ENCODE measurements at regions not wholly inside any gene's neighbourhood (a gene's known extent, or its start where the extent isn't known, plus 50 kb on each side); places are given as distances from the start of the nearest gene placed in this dataset.

DNA sequence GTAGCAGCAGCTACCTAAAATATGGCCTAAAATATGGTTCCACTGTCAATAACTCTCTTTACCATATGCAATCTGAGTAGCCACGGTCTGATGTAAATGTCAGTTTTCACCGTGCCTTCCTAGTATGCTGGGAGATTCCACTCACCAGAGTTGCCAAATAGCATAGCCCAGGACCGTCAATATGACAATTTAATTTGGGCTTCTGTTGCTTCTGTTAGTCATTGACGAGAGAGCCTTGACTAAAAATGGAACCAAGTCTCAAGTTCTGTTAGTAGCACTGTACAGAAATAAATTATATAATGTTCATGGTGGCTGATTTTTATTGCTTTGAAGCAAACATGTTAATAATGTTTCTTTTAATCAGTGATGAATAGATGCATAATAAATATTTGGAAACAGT is 348.4 kb downstream of the BCAT1 start:
- no peak for DNase-seq

DNA sequence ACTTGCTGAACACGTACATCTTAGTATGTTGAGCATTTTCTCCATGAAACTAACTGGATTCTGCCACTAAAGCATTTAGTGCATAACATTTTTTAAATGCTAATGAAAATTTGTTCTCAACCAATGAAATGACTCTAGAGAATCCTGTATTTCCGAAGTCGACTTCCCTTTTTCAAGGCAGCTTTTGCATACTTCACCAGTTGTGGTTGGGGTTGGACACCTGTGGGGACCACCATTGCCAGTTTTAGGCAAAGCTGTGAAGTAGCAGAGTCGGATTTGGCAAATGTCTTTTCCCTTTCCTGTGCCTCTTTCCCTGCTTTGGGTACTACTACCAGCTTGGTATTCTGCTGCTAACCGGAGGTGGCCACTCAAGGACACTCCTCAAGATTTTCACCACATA is 349.2 kb downstream of the BCAT1 start:
- DNase-seq, result no peak

DNA sequence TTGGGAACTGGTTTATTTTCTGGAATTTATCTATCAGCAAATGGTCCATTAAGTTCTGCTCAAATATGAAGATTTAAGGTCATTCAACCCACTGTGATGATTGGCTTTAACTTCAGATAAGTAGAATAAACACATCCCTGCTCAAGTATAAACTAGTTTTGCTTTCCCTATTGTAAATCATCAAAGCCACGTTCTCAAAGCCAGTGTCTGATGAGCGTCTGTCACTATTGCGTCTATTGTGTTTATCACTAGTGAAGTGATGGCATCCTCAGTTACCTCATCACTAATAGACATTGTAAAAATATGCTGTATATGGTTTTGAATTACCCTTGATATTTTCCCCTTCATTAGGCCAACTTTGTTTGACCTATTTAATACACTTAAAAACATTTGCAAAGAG is 351.3 kb downstream of the BCAT1 start:
- DNase-seq, result no peak

DNA sequence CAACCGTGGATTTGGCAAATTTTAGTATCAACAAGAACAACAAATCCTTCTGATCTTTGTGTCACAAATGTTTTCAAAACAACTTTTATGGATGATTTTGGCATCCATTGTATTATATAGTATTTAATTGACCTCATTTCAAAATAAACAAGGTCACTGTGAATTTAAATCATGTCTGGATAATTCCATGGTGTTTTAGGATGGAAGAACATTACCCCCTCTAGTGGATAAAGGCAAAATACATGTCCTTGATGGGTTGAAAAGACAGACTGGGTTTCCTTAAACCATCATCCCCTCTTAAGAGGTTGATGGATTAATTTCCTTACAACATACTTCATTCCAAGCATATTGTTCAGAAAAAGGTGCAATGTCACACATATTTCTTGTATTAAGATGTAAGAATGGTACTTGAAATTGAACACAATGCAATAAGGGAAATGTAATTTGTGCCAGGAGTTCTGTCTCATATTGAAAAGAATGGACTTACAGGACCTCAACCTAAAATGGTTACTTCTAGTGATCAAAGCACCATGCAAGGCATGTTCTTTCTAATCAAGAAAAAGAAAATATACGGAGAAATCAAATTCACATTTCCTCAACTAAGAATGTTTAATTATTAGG is 352.0 kb downstream of the BCAT1 start:
- no peak for DNase-seq

DNA sequence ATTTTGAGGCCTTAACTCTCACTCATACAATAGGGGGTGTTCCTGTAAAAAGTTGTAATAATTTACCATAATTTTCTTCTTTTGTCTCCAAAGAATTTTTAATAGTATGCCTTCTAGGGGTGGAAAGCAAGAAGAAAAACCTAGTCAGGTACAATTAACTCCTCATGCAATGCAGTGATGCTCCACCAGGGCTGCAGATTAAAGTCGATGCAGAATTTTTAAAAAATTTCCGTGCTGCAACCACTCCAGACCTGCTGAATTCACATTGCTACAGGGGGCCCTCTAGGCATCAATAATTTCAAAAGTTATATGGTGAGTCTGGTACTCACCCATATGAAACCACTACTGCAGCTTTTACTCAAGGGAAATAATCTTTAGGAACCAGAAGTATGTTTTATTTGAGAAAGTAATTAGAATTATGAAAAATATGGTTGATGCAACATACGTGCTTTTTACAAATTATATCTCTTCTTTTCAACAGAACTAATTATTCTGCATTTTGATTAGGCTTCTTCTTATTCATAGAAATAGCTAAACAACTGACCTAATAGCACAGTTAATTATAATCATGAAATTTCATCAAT is 353.2 kb downstream of the BCAT1 start:
- DNase-seq, result no peak

DNA sequence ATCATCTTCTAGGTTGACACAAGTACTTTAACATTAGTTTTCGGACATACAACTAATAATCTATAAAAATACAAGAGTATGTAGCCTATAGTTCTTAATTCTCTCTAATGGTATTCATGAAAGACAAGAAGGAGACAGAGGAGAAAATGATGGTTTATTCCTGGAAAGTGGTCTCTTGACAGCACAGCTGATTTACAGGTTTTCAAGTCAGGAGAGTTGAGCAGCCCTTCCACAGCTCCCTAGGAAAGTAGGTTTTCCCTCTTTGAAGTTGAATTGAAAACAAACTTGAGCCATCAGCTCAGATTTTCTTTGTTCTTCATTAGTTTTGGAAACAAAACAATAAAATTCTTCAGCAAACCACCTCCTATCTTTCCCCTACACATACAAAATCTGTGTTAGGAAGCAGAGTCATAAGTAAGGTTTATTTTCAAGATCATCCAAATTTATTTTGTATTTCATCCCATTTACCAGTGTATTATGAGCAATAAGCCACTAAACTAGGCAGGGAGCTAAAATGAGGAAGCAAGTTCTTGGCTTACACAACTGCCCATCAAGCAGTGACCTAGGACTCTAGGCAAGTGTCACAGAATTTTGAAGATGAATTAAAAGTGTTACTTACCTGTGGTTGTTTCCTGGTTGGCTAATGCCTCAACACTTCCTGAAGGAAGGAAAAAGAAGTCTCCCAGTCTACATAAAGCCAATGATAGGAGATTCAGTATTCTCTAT is 357.0 kb downstream of the BCAT1 start:
- no peak for DNase-seq

DNA sequence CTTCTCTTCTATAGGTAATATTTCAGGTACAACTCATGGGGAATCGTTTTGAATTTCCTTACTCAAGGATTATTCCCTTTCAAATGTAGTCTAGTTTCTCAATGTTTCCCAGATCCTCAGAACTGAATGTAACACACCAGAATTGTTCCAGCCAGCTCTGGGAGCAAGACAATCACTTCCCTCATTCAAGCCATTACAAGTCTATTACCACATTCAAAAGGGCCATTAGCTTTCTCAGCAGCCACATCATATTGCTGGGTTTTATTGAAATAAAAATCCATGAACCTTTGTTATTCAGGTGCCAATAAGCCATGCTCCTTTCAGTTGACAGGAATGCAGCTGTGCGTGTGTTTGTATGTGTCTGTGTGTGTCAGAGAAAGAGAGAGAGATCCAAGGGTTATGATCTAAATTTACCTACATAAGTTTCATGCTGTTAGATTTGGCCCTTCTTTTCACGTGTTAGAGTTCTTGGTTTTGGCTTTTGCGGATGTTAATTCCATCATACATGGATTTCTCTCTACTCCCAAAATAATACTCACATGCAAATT is 357.7 kb downstream of the BCAT1 start:
- DNase-seq, result no peak

DNA sequence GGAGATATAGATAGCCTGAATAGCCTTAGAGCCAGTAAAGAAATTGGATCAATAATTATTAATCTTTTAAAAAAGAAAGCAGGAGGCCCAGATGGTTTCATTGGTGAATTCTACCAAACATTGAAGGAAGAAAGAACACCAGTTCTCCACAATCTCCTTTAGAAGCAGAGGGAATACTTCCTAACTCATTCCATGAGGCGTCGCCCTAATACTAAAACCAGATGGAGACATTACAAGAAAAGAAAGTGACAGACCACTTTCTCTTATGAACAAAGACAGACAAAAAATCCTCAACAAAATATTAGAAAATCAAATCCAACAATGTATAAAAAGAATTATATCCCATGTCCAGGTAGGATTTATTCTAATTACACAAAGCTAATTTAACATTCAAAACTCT is 362.6 kb downstream of the BCAT1 start:
- no peak for DNase-seq

DNA sequence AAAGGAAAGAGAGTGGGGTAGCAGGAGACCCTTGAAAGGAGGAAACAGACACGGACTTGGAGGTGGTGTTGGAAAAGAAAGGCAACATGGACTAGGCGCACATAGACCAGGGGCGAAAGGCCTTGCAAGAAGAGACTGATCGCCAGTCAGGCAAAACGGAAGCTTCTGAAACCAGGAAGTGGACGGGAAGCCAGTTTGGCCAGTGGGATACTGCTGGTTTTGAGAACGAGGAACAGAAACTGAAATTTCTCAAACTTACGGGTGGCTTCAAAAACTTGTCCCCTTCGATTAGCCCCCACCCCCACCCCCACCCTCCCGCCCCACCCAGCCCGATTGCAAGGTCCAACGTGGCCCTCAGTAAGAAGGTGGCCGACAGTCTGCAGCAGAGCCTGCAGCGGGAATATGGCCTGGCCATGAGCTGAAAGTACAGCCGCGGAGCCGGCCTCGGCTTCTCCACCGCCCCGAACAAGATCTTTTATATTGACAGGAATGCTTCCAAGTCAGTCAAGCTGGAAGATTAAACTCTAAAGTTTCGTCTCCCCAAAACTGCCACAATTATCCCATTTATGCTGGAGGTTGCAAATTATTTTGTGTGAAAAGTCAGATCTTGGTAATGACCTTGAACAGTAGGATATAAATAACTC is 364.7 kb downstream of the BCAT1 start:
- DNase-seq, result no peak

DNA sequence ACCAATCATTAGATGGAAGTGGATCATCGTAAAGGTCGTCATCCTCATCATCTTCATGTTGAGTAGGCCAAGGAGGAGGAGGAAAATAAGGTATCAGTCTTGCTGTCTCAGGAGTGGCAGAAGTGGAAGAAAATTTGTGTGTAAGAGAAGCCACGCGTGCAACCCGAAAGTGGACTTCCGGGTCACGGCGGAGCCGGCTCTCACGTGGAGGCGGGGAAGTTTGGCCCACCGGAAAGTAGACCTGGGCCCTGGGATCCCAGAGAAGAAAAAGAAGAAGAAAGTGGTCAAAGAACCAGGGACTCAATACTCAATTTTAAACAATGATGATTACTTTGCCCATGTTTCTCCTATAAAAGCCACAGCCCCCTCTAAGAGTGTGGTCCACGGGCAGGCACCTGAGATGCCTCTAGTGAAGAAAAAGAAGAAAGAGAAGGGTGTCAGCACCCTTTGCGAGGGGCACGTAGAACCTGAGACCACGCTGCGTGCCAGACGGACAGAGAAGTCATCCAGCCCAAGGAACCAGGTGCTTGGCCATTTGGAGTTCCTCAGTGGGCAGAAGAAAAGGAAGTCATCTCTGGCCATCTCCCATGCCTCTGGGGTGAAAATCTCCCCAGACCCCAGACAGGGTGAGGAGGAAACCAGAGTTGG is 365.8 kb downstream of the BCAT1 start:
- no peak for DNase-seq

DNA sequence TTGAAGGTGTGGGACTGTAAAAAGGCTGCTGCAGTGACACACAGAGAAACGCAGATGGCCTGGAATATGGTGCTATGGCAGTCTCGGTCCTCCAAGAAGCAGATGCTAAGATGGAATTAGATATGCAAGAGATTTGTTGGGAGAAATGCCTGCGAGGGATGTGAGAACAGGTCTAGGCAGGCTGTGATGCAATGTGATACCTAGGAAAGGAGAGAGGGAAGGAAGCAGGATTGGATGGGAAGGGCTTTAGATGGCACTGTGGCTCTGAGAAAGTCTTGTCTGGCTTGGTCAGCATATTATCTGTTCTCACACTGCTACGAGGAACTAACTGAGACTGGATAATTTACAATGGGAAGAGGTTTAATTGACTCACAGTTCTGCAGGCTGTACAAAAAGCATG is 374.4 kb downstream of the BCAT1 start:
- no peak for DNase-seq

DNA sequence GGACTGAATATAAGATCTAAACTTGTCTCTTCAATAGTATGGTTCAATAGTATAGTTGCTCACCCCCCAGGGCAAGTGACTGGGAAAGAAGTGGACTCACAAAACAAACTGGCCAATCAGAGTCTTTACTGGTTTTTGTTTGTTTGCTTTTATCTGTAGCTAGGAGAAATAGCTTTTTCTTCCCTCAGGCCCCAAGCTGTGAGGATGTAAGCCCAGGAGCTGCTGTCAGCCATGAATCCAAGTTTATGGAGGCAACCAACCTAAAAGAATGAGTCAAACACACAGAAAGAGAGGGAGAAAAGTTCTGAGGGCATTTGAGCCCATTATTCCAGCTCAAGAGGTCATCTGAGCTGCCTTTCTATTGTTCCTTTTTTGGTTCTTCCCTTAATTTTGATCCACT is 375.3 kb downstream of the BCAT1 start:
- no peak for DNase-seq

DNA sequence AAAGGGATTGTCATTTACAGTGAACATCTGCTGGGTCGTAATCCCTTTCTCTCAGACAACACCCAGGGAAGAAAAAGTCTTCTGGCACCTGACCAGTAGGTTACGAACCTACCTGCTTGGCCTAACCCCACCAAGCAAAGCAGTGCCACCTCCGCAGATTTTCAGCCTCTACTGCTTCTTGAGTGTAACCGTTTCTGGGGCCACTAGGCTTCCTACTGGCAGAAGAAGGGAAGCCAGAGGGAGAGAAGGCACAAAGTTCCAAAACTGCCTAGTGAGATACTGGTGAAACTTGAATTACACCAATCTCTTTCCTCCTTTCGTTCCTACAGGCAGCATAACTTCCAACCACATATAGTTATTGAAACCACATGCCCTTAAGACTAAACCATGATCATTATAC is 383.6 kb downstream of the BCAT1 start:
- DNase-seq, result no peak

DNA sequence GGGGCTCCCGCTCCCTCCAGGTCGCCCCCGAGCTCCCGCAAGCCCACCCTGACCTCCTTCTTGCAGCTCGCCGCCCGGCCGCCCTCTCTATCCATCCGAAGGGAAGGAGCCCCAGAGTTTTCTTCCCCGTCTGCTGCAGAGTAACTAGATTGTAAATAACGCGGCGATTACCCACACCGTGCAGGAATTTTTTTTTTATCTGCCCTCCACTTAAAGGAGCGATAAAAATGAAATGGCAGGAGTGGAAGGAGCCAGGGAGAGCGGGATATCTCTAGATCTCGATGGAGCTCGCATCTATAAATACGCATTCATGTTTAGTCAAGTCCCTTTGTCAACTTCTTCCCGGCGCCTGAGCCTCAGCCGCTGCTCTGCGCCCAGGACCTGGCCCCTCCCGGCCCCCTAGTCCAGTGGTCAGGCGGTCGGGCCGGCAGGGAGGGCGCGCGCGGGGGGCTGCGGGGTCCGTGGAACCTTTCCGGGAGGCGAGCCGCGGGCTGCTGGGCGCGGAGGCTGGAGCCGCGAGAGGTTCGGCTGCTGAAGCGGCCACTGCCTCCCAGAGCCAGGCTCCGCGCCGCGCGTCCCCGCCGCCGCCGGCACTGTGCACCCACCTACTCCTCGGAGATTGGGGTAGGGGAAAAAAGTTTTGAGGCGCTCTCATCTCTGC is 386.0 kb downstream of the BCAT1 start:
- no peak for DNase-seq

DNA sequence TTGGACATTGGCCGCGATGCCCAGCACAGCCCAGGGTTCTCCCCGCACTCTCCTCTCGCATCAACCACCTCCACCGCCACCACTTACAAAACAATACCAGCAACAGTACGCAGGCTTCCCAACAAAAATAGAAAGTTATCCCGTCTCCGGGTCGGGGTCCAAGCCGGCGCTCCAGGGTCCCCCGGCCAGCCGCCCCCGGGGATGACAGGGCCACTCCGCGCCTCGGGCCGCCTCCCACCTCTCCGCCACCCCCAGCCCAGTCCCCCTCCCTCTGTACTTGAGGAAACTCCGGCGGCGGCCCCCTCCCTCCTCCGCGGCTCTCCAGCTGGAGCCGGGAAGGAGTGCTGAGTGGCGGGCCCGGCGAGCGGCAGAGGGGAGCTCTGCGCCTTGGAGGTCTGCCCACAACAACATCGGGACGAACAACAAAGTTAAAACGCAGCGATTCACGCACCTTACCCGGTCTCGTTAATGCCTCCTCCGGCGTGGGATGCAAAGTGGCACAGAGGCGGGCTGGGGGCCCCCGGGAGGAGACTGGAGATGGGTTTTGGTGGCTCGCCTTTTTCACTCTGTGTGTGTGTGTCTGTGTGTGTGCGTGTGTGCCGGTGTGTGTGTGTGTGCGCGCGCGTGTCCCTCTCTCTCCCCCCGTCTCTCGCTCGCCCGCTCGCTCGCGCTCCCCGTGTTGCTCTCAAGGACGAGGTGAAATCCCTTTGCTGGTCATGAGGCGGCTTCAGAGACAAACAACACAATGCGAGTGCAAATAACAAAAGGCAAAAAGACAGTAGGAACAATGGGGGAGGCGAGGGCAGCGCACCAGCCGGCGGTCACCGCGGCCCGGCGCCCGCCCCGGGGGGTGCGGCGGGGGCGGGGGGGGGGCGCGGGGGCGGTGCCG is 386.8 kb downstream of the BCAT1 start:
- no peak for DNase-seq

DNA sequence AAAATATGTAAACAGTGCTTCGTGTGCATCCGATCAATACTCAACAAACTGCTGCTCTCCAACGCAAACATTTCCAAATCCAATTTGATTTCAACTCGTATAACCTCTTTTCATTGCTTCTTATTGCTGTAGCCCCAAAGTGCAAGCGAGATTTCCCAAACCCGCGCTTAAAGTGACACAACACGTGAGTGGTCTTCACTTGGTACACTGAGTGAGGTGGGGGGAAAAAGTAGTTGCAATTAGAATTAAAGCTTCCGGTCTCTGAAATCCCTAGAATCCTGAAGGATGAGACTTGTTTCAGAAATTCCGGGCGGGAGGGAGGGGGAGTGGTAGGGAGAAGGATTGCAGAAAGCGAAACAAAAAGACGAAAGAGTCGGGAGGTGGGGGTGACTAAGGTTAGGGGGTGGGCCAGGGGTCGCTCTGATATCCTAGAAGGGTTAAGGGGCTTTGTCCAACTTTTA is 387.5 kb downstream of the BCAT1 start:
- no peak for DNase-seq

DNA sequence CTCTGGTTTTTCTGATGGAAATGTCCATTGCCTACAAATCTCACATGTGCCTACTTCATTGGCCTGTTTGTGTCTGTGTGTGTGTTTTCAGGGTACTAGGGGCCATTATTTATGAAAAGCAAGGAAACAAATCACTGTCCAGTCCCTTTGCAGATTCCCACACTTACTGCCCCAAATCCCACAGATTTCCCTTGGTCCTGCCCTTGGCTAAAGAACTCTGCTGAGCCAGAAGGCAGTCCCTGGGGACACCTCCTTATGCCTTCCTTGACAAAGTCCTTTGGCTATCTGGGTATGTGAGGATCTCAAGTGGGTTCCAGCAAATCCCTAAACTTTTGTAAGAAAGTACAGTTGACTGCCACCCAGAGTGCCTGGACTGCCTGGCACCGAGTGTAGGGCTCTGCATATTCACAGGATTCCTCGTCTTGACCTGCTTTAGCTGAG is 388.1 kb downstream of the BCAT1 start:
- no peak for DNase-seq

DNA sequence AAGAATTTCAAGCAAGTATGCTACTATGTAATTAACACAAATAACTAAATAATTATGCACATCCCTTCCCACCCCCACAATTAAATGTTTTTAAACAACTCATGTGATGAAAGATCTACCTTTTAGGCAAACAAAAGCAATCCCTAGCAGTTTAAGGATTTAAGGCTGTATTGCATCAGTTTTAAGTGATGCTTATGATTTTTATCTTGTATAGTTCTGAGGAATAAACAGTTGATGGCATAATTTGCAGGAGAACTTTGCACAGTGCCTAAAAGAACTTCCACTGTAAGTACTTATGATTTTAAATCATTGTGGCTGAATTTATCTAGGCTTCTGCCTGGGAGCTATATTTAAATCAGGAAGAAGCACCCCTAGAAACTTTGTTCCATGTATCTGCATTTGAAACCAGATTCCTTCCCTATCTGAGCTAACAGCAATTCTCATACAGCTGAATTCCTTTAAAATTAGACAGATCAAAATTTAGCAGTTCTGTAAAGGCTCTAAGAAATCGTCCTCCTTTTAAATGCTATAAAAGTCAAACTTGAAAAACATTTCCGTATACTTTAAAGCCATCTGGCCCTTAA is 388.6 kb downstream of the BCAT1 start:
- no peak for DNase-seq

DNA sequence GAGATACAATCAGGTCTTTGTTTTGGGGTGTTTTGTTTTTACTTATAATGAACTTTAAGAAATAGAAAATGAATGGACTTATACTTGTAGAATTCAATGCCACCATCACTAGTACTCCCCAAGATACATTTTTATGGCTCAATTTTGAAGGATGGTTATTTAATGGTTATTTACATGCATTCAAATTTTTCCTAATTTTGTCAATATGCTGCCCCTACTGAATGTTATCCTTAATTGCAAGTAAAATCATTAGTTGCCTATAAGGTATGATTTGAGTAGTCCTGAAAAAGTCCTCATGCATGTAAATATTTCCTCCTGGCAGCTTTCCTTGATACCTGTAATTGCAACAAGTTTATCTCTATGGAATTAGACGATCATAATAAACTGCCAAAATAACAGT is 391.2 kb downstream of the BCAT1 start:
- DNase-seq, result no peak

DNA sequence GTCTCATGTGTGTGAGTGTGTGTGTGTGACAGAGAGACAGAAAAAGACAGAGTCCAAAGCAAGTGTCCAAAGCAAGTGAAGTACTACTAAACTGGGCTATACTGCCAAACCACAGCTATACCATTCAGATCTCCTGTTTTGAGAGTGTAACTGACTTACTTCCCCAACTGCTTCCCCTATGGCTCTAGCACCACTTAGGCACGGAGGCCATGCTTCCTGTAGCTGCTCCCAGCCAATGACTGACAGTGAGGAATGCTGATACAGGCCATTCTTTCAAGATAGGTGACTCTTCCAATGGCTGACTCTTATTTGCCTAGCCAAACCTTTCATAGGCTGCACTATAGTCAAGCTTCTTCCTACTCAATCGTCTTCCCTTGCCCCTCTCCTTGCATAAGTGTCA is 393.2 kb downstream of the BCAT1 start:
- no peak for DNase-seq
